Activated CD8-positive, alpha-beta memory T cell treated with anti-CD3 and anti-CD28 coated beads, Interleukin-2, amount 50 U/mL, for 4 hours (primary cell): ENCODE measurements at regions not wholly inside any gene's neighbourhood (a gene's known extent, or its start where the extent isn't known, plus 50 kb on each side); places are given as distances from the start of the nearest gene placed in this dataset.

Experiments used
- DNase-seq: peaks from one replicate; pipeline ENCODE4 v3.0.0-alpha.2; 2020

DNA sequence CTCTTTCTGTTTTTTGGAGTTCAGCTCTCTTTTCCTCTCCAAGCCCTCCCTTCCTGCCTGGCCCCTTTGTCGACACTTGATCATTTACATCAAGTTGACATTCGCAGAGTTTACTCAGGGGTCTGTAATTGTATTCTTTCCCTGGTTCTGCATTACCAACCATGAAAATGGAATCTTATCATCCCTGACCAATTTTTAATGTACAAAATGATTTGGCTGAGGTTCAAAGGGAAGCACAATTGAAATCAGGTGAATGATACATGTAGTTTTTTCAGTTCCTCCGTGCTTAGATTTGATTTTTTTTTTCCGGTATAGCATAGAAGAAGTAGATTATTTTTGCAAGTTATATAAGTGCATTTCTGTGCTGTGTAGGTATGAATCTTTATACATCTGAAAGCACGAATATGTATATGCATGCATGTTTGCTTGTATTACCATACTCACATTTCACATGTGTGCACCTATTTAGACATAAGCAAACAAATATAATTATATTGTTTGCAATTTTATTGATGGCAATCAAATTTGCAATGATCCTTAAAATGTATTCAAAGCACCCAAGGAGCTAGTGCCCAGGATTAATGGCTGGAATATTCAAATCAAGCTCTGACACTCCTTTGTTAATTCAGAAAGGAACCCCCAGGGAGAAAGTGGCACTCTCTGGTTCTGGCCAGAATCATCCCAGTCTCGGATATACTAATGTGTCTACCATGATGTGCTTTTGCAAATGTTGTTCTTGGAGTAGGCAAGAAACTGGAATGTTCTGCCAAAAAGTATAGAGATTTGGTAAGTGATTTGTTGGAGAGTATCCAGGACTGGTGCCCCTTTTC lies 189.3 kb downstream of the VRK1 start:
- no peak for DNase-seq

DNA sequence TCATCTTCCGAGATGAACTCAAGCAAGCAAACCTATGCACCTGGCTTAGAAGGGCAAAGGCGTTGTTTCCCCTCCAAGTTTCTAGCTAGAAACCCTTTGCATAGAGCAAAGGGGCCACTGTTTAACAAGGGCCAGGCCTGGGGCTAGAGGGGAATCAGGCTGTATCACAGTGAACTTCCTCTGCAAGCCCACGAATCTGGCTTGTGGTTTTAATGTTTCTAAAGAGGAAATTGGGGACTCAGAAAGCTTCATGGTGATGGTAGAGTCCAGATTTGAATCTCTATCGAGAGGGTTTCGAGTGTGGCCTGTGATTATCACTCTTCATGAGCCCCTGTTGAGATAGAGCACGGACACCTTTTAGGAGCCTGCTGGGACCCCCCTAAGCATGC lies 189.9 kb downstream of the VRK1 start:
- no peak for DNase-seq

DNA sequence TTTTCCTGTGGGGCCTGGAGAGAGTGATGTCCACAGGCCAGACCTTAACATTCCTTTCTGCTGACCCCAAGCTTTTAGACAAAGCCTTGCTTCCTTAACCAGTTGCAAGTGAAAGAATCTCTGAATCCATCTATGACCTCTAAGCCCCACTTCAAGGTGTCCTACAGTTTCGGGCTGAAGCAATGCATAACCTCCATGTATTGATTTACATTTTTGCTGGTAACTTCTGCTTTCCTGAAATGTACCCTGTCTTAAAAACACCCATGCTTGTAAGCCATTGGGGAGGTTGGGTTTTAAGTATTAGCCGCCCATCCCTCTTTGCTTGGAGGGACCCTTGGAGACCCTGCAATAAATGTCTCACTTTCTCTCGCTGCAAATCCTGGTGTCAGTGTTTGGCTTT lies 190.6 kb downstream of the VRK1 start:
- DNase-seq = no peak

DNA sequence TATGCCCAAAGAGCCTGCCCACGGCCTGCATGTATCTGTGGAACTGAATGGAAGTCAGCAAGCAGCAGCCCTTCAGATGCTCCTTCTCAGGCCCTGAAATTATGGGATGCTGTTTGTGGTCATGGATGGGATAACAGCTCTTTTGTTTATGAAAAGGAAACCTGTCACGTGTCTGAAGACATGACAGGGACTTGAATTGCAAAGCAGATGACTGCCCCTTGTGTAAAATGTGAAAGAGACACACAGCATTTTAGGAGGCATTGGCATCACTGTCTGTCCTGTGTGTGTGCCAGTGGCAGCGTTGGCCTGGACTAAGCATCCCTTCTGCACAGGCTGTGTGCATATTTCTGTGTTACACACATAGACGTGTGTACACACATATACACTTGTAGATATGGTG lies 192.1 kb downstream of the VRK1 start:
- DNase-seq = no peak

DNA sequence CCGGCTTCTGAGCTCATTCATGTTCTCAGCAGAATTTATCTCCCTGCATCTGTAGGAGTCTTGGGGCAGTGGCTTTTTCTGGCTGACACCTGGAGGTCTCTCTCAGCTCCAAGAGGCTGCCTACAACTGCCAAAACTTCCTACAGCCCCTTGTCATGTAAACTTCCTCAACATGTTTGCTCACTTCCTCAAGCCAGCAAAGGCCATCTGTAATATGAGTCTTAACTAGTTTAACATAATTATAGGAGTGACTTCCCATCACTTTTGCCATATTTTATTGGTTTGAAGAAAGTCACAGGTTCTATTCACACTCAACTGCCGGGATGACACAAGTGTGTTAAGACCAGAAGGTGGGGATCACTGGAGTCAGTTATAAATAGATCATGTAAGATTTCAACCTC lies 194.0 kb downstream of the VRK1 start:
- DNase-seq = no peak

DNA sequence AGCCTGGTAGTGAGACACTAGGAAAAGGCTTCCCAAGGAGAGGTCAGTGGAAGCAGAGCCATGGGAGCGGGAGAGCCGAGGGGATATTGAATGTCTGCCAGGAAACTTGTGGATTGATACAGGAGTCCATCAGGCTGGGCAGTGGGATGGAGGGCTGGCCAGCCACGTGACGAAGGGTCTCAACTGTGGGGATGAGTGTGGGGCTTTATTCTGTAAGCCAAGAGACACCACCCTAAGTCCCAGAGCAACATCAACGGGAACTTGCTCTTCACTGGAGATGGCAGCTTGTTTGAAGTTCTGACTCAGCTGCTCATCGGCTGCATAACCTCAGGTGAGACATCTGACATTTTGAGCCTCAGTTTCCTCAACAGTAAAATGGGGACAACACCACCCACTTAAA lies 197.8 kb downstream of the VRK1 start:
- DNase-seq = no peak

DNA sequence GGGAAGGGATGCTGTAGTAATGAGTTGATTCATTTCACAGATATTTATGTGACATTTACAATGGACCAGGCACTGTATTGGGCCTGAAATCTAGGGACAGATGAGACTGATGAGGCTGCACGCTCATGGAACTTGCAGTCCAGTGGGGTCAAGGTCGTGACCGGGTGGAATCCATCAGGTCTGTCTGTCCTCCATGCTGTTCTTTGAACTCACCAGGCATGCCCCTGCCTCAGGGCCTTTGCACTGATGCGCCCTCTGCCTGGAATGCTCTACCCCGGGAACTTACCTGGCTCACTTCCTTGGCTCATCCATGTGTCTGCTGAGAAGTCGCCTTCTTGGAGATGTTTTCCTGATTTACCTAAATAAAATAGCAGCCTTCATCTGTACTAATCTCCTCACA lies 200.1 kb downstream of the VRK1 start:
- no peak for DNase-seq

DNA sequence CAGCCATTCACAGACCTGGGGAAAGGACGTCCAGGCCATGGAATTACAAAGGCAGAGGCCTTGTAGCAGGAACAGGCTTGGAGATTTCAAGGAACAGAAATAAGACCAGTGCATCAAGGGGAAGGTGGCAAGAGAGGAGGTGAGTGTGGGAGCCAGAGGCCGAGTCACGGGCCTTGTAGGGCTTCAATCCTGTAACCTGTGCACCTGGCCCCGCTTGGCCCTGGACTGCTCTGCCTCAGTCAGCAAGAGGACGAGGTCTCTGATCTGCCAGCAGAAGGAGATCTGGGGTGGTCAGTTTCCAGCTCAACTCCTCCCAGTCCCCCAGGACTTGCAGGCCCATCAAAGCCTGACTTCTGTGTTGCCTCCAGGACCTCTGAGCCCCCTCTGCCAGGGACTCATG lies 200.8 kb downstream of the VRK1 start:
- DNase-seq = no peak

DNA sequence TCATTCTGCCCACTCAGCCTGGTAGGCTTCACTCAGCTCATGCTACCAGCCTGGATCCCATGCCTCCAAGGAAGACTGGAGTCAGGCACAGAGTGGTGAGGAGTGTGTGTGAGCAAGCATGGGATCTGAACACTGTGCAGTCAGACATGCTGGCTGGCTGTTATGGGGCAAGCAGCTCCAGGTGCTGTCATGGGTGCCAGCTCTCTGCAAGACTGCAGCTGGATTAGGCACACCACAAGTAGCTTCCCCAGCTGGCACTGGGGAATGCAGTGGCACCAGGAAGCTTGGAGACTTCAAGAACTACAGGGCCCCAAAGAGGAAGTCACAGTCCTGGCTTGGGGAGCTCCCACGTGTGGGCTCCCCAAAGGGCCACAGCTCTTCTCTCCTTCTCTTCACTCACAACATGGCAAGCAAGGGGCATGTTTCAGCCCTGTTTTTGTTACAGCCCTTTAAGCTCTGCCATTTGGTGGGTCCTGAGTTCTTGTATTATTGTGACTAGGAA lies 202.5 kb downstream of the VRK1 start:
- no peak for DNase-seq

DNA sequence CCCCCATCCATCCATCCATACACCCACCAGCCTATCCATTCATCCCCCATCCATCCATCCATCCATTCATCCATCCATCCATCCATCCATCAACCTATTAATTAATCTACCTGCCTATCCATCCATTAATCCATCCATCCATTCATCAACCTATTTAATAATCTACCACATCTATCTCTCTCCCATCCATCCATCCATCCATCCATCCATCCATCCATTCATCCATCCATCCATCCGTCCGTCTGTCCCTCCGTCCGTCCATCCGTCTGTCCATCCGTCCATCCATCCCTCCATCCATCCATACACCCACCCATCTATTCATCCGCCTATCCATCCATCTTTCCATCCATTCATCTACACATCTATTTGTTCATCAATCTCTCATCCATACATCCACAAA lies 205.3 kb downstream of the VRK1 start:
- no peak for DNase-seq

DNA sequence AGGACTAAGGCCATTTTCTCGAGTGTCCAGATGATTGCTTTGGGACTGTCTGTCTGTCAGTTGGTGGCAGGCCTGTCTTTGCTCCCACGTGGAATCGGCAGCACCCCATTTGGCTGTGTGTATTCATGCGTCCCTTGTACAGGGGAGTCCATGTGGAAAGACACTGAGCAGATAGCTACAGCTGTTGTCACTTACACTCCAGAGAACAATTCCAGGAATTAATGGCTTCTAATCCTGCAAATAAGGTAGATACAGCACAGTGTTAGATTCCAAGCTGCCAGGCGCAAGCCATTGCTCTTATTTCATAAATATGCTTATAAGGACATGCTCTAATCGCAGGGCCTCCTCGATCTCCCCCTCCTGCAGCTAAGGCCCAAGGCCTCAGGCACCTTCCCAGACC lies 208.8 kb downstream of the VRK1 start:
- DNase-seq = no peak

DNA sequence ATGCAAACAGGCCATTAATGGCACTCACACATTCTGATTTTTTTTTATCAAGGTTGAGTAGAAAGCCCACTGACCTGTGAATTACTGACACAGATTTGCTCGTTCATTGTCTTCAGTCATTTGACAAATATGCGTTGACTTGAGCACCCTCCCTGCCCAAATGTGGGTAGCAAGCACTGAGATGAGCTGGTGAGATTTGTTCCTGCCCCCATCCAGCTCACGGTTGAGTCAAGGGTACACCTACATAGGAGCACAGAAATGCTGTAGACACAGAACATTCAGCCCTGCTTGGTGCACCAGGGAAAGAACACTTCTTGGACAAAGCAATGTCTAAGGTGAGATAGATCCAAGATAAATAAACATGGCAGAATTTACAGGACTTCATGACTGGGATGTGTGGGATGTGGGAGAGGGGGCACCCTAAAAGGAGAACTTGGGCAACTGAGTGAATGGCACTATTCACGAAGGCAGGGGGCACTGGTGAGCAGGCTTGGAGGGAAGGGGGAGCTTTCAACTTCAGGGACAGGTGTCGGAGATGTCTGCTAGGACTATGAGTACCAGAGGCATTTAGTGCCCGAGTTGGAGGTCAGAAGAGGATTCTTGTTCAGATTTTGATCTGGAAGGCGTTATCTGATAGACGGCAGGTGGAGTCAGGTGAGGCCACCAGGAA lies 213.4 kb downstream of the VRK1 start:
- DNase-seq = no peak

DNA sequence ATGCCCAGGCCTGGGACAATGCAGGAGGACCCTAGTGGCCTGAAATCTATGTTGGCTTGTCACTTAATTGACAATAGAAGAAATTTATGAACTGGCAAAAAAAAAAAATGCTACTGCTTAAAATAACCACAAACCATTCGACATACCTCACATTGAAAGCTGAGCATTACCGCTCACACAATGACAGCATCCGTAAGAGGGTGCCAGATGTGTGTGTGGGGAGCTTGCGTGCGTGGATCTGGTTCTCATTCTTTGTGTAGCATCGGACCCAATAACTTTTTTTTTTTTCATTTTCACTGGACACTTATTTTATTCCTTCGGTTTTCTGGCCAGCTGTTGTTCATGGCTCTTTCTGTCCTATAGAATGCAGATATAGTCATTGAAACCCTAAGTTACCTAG lies 216.7 kb downstream of the VRK1 start:
- DNase-seq = no peak

DNA sequence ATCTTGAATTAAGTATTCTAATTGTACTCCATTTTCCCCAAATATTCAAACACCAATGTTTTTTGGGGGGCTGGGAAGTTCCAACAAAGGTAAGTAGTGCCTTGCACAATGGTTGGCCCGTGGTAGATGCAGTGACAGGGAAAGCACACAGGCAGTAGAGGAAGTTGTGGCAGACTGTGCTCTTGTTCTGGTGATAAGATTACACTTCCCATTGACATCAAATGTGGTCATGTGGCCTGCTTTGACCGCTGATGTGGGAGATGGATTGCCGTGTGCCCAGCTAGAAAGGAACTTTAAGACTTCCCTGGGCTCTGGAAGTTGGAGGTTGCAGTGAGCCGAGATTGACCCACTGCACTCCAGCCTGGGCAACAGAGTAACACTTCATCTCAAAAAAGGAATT lies 223.8 kb downstream of the VRK1 start:
- DNase-seq = no peak

DNA sequence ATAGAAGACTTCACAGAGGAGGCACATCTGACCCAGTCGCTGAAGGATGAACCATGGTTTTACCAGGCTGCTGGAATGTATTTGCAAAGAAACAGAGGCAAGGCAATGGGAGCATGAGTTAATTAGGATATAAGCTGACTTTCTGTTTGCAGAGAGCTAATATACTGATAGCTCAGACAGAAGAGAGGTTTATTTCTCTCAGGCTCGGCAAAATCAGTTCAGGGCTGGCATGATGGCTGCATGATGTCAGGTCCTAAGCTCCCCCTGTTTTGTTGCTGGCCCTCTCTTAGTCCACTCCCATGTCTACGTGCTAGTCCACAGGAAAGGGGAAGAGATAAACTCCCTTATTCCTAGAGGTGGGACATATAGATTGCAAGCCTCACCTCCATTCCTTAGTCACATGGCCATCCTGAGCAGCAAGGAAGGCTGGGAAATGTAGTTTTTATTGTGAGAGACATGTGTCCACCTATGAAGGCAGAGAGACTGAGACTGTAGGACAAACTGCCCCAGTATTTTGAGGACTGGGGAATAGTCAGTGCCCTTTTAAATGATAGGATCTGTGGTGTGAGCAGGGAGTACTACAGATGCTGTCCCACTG lies 224.5 kb downstream of the VRK1 start:
- DNase-seq = no peak

DNA sequence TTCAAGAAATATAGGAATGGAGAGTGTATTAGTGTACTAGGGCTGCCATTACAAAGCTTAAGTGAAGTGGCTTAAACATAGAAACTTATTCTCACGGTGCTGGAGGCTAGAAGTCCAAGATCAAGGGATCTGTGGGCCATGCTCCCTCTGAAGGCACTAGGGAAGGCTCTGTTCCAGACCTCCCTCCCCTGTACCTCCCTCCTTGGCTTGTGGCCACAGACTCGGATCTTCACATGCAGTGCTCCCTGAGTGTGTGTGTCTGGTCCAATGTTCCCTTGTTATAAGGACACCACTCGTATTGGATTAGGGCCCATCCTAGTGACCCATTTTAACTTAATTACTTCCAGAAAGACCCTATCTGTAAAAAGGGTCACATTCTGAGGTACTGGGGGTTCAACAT lies 225.6 kb downstream of the VRK1 start:
- no peak for DNase-seq

DNA sequence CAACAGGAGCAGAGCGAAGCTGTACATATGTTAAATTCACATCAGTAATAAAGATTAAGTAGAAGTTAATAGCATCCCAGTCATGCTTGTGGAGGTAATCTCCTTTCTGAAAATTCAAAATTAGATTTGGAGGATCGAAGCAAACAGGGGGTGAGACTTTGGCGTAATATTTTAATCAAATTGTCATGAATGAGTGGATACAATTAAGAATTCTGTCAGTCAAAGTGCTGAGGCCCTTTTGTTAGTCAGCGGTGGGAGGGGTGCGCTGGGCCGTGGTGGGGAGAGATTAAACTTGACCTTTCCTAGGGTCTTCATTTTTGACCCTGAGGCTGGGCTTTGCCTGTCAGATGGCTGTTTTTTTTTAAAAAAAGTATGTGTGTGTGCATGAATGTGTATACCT lies 226.7 kb downstream of the VRK1 start:
- no peak for DNase-seq

DNA sequence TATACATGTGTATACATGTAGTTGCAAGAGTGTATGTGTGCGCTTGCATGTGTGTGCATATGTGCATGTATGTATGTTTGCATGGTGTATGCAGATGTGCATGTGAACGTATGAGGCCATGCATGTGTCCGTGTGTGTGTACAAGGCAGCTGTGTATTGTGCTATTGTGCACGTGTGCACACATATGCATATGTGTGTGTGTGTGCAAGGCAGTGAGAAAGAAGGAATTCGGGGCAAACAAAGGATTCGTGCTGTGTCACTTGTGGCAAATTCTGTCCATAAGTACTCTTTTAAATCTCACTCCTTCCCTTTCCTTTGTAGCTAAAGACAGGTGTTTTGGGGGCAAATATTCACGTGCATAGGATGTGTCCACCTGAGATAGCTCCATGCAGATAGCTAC lies 227.1 kb downstream of the VRK1 start:
- DNase-seq = no peak

DNA sequence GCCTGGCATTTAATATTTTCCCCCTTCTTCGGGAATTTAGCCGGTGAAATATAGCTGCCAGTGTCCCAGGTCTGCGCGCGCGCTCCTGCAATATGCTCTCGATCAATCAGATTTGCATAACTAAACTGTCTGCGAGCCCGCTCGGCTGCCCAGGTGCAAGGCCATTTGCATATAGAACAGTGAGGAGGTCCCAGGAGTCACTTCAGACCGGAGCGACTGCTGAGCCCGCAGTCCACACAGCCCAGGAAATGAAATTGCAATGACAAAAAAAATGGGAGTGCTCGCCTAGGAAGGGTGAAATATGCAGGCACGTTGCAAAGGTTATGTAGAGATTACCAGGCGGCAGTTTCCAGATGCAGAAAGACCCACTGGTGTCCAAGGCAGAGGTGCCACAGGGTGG lies 228.5 kb downstream of the VRK1 start:
- no peak for DNase-seq

DNA sequence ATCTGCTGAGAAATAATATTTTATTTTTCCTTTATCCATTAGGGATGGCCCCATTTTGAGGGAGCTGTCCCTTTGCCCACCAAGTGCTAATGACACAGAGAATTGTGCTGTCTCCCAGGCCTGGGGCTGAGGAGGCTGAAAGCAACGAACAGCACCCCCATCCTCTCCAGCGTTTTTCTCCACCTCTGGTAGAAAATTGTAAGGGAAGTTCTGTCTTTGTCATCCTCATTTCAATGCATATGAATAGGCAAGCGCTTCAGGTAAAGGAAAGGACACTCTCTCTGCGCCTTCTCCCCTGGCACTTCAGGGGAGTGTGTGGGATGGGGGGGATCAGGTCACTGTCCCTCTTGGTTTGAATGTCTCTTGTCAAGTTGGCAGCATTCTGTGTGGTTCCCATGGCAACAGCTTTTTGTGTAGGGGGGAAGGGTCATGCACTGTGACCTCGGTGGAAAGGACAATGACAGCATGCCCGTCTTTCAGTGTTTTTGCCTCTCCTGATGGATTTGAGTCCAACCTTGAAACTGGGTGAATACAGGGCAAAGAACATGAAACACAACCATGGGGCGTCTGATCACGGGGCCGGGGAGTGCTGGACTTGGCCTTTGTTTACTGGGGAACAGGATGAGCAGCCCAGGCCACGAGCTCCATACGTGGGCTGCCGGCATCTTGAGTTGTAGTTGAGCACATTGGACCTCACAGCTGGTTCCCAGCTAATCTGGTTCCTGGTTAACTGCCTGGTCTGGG lies 230.2 kb downstream of the VRK1 start:
- no peak for DNase-seq

DNA sequence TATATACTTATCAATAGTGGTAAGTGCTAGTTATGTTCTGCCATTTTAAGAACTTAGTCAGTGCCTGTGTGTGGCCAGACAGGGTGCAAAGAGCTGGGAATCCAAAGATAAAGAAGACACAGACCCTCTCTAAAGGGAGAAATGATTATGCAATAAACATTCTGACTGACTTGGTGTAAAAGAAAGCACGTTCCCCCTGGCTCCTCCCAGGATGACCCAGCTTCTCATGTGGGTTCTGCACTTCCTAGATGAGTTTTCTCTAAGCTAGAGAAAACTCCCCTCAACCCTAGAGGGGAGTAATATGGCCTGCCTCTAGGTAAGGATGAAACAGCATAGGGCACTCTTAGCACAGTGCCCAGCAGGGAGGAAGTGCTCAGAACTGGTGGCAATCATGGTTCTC lies 231.2 kb downstream of the VRK1 start:
- no peak for DNase-seq

DNA sequence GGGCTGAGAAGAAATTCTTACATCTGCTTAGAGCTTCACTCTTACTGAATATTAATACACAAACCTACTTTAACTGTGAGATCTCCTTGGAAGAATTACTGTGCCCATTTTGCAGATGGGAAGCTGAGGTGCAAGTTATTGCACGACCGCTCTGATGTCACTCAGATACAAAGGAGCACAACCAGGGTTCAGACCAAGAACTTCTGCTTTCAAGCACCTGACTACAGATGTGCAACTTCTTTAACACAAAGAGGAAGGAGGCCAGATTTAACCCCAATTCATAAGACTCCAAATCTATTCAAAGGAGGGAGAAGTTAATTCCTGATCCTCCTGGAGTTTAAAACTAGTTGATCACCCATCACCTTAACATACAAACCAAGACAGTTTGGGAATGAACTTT lies 232.6 kb downstream of the VRK1 start:
- DNase-seq = no peak

DNA sequence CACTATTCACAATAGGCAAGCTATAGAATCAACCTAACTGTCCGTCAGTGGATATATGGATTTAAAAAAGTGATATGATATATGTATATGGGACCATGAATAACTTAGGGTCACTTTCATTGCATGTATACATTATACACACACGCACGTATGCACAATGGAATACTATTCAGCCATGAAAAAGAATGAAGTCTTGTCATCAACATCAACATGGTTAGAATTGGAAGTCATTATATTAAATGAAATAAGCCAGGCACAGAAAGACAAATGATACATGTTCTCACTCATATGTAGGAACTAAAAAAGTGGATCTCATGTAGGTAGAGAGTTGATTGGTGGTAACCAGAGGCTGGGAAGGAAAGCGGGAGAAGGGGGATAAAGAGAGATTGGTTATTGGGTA lies 234.3 kb downstream of the VRK1 start:
- no peak for DNase-seq
